ENCODE measurements at regions not wholly inside any gene's neighbourhood (a gene's known extent, or its start where the extent isn't known, plus 50 kb on each side); places are given as distances from the start of the nearest gene placed in this dataset.
"Not testable (repeated sequence)": the region's sequence is repeated elsewhere in the genome, so short reads cannot be mapped to it uniquely, and the experiment has no call there.

DNA sequence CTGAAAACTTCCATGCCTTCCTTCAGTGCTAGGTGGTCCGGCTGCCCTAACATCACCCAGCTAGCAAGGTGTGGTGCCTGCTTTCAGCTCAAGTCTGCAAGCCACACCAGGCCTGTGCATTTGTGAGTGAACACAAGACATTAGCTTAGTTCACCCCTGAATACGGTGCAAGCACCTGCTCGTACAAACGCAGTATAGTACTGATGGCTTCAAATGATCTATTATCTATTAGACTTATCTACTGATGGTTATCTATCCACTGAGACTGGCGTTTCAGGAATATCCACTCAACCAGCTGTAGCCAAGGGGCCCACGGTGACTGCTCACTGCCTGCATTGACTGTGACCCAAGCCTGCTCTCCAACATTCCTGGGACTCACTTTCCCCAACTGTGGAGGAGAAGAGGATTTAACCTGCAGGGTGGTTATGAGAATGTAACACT lies 155.9 kb downstream of the SHOX start:
- DNase-seq: no peak

DNA sequence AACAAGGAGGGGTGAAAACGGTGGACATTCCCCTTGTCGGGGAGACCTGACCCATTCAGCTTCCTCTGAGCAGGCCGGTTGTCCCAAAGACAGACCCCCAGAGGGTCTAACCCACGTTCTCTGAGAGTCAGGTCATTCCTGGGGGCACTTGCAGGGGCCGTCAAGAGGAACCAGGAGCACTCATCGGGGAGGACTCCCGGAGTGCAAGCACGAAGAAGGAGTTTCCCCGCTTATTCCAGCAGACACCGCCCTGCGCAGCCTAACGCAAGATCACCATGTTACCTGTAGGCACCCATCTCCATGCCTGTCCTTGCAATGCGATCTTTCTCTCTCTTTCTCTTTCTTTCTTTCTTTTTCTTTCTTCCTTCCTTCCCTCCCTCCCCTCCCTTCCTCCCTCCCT lies 154.2 kb downstream of the SHOX start:
- DNase-seq: no peak

DNA sequence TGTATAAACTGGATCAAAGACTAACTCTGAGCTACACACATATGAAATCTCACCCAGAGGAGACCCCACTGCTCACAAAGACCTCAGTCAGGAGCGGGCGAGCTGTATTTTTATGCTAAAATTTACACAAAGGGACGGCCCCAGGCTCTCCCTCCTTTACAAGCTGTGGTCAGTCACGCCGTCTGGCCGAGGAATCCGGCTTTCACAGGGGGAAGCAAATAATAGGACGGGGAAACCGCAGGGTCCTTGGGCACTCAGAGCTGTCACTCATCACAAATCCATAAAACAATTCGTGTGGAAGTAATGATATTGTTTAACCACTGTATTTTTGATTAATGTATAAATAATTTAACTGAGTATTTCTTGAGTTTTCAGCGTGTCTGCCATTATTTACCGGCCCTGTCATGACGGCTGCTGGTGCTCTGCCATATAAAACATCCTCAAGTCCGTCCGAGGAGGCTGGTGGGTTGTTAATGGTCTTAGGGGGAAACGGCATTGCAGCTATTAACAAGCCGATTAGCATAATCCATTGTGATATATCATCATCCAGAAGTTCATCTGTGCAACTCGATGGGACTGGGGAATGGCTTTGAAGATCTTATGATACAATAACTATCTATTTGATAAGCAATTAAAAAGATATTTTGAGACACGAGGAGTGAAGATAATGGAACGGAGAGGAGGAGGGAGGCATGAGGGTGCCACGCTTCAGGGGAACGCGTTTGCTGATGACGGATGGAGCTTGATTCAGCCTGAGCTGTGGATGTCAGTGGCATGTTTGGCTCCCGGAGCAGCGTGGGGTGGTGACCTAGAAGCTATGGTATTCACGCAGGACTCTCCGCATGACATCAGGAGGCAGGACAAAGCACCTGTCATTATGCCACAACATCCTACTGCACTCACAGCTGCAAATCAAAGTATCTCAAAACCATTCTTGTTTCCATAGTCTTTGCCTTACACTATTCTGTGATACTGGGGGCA lies 150.9 kb downstream of the SHOX start:
- DNase-seq: no peak

DNA sequence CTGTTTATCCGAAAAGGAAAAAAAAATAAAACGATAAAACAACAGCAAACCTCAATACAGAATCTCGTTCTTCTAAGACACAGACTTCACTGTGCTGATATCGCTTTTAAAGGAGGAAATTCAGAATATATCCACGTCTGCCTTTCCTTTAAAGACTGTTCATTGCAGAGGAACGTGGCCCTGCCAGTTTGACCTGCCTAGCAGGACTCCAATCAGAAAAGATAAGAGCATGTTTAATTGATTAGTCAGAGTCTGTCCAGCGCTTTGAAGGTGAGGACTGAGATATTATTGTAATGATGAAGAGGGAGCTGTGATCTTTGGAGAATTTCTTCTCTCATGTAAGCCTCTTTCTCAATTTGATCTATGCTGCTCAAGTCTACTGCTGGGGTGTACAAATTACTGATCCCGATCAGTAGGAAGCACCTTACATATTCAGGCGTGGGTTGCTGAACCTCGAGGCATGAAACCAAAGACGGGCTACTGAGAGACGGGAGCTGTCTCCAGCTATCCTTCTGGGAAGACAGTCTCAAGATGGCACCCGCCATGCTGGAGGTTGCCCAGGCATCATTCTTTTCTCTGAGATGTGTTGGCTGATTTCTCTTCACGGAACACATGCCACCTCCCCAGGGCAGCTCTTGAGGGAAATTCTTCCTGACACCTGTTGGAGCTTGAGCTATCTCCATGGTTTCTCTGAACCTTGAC lies 146.1 kb downstream of the SHOX start:
- no peak for DNase-seq

DNA sequence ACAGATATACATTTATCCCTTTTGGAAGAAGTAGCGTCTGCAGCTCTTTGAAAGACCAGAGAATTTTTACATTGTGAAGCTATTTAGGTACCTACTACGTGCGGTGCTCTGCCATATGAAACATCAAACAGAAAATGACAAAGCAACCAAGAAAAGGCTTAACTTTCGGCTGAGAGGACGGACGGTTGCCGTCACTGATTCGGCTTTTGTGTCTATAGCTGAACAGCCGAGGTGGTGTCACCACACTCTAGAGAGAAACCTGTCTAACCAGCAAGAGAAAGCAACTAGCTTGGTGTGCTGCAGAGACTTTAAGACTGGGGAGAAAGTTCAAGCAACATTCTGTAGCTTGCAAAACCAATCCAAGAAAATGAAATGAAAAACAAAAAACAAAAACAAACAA lies 145.5 kb downstream of the SHOX start:
- DNase-seq: no peak

DNA sequence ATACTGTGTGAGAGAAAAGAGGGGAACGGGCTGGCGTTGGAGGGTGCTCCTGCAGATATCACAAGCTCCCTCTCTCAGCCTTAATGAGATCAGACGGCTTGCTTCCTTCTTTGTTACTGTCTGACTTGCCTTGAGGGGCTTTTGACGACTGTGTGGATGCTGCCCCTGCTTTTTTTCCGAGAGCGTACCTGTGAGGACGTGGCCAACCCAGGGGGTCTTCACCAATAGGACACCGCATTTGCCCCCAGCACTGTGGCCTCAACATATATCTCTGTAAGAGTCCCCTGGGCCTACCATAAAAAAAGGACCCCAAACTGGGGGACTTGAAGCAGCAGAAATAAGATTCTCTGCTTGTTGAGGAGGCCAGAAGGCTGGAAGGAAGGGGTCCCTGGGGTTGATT lies 143.9 kb downstream of the SHOX start:
- DNase-seq: no peak

DNA sequence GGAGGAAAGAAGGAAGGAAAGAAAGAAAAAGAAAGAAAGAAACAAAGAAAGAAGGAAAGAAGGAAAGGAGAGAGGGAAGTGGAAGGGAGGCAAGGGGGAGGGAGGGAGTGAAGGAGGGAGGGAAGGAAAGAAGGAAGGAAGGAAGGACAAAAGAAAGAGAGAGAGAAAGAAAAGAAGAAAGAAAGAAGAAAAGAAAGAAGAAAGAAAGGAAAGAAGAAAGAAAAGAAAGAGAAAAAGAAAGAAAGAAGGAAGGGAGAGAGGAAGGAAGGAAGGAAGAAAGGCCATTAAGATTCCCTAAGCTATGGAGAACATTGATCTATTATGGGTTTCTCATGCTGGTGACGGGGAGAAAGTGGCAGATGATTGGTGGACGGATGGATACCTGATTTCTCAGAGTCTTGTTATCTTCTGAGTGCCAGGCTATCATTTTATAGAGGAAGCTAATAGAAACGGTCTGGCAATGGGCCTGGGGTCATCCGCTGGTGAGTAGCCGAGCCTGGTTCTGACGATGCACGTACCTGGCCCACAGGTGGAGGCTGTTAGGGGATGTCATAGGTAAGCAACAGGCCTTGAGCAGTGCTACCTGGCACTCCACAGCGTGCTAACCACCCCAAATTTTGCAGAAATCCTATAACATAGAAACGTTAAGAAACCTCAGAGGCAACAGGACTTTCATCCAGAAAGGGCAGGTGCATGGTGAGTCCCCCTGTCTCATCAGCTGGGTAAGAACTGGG lies 142.9 kb downstream of the SHOX start:
- DNase-seq: no peak

DNA sequence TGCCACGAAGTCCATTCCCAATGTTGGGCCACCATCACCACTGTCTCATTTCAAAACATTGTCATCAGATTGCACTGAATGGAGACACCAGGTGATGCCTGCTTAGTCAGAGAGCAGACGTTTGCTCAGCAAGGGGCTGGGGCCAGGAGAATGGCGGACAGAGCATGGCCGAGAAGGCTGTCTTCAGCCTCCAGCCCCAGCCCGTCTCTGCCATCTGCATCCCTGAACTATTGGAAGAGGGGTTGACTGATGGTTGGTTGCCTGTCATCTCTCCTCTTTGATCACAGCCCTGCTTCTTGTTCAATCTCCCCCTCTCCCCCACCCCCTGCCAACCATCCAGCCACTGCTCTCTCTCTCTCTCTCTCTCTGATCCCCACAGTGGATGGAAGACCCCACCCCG lies 140.9 kb downstream of the SHOX start:
- DNase-seq: no peak

DNA sequence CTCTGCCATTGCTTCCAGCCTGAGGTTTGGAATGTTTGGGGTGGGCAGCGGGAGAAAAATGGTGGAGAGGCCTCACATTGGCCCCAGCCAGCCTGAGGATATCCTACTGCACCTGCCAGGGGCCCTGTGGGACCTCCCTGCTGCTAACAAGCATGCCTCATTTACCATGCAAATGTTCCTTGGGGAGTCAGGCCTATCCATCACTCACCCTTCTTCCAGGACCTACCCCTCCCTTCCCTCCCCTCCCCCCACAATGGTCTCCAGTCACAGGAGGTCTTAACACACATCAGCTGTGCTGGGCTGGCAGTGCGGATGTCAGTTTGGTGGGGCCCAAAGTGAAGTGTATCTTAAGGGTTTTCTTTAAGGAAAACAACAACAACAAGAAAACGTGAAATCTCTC lies 139.2 kb downstream of the SHOX start:
- no peak for DNase-seq

DNA sequence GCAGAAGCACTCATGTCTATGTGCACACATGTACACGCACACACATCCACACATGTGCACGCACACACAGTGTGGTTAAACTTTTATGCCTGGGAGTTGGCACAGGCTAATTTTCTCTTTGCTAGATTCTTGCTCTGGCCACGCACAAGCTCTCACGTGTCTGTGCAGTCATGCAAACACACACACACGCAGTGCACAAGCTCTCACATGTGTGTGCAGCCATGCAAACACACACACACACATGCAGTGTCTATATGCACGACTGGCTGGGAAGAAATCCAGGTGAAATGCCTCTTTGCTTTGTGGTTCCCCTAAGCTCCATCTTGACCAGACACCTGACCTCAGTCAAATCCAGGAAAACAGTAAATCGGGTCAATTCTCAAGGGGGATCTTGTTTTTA lies 138.0 kb downstream of the SHOX start:
- no peak for DNase-seq

DNA sequence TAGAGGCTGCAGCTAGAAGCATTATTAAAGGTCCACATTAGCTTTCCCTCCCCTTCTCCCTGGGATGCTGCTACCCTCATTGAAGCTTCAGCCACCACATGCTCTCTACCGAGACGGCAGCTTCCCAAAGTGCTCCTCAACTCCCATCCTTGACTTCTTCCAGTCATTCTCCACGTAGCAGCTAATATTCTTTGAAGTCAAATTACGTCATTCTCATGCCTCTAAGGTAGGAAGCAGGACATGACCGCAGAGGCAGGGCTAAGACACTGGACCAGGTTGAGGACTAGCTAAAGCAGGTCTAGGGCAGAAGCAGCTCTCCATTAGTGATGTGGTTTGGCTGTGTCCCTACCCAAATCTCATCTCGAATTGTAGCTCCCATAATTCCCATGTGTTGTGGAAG lies 128.3 kb downstream of the SHOX start:
- DNase-seq: no peak

DNA sequence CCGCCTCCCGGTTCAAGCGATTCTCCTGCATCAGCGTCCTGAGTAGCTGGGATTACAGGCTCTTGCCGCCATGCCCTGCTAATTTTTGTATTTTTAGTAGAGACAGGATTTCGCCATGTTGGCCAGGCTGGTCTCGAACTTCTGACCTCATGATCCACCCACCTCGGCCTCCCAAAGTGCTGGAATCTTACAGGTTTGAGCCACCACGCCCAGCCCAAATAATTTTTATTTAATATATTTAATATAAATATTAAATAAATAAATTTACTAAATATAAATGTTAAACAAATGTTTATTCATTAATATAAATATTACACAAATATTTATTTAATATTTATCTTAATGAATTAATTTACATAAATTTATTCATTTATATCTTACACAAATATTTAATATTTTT lies 120.2 kb downstream of the SHOX start:
- DNase-seq: no peak

DNA sequence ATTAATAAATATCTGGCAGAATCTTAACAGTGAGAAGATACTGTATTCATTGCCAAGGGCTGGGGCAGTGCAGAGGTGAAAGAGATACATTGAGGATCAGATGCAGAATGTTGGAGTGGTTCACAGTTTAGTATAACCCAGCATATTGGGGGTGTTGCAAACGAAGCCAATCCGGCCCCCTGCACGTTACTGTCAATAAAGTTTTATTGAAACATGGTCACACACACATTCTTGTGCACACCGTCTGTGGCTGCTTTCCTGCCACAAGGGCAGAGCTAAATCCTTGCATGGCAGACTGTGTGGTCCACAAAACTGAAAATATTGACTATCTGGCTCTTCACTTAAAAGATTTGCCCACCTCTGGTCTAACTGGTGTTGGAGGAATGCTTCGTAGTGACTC lies 119.7 kb downstream of the SHOX start:
- DNase-seq: no peak

DNA sequence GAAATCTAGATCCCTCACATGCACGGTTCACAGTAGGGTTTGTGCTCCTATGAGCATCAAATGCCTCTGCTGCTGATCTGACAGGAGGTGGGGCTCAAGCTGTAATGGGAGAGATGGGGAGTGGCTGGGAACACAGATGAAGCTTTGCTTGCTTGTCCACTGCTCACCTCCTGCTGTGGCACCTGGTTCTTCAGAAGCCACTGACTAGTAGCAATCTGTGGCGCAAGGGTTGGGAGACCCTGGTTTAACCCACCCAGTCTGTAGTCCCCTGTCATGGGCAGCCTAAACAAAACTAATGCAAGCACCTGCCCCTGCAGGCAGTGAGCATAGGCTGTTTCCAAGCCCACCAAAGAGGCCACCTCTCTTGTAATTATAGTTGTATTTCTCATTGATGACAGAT lies 116.6 kb downstream of the SHOX start:
- no peak for DNase-seq

DNA sequence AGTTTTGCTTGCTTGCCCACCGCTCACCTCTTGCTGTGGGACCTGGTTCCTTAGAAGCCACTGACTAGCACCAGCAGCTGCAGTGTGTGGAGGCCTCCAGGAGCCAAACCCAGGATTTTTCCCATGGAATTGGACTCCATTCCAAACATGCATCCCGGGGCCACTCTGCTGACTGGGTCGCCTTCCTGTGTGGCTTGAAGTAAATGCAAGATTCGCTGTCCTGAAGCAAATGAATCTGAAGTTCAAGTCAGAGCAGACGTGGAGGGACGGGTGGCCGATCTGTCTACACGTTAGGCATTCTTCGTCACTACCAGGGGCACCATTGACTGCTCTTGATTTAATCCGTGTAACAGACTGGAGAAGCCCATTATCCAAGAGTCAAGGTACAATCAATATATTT lies 109.0 kb downstream of the SHOX start:
- DNase-seq: no peak

DNA sequence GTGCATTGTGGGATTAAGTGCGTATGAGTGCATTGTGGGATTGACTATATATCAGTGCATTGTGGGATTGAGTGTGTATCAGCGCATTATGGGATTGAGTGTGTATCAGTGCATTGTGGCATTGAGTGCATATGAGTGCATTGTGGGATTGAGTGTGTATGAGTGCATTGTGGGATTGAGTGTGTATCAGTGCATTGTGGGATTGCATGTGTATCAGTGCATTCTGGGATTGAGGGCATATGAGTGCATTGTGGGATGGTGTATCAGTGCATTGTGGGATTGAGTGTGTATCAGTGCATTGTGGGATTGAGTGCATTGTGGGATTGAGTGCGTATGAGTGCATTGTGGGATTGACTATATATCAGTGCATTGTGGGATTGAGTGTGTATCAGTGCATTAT lies 106.4 kb downstream of the SHOX start:
- DNase-seq: not testable (repeated sequence)

DNA sequence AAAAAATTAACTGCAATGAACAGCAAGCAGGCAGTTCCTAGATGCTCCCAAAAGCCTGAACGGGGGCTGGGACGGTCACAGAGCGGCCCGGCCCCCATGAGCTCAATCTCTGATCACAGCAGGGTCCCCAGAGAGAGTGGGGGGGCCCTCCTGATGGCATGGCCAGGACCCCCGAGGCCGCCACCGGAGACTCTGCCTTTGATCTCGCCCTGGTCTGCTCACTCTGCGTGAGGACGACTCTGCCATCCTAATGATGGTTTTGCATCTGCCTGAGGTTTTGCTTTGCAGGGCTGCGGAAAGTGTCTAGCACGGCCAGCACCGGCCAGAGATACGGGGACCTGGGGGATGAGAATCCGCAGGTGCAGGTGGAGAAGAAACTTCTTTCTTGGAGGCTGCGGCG lies 103.8 kb downstream of the SHOX start:
- DNase-seq: no peak

DNA sequence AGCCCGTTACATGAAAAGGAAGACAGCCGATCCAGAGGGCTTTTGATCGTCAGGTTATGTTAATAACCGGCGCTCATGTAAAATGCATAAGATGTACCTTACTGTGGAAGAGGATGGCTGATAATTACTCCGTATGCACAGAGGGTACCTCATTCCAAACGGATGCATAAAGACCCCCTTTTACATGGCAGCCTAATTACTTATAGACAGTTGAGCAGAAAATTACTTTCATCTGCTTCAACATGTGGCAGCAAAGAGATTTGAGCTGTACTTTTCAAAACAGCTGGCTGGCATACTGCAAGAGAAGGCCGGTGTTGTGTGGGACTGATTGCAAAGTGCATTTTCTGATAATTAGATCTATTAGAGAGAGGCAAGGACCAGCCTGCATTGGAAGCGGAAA lies 103.4 kb downstream of the SHOX start:
- no peak for DNase-seq

DNA sequence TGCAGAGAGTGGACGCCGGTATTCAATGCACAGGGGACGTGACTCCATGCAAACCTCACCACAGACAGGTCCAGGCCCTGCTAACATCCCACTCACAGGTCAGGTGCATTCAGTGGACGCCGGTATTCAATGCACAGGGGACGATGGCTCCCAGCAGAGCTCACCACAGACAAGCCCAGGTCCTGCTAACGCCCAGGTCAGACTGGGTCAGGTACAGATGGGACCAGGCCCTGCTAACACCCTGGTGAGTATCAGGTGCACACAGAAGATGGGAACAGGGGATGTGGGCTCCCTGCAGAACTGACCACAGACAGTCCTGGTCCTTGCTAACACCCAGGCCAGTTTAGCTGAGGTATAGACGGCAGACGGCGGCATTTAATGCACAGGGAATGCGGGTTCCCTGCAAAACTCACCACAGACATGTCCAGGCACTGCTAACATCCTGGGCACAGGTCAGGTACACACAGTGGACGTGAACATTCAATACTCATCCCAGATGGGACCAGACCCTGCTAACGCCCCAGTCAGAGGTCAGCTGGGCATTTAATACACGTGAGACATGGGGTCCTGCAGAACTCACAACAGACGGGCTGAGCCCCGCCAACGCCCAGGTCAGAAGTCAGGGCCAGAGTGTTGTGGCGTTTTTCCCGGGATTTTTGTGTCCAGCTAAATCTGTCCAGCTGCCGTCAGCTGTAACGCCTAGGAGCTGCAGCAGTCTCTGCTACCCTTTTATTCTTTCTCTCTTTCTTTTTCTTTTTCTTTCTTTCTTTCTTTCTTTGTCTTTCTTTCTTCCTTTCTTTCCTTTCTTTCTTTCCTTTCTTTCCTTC lies 99.2 kb downstream of the SHOX start:
- no peak for DNase-seq

DNA sequence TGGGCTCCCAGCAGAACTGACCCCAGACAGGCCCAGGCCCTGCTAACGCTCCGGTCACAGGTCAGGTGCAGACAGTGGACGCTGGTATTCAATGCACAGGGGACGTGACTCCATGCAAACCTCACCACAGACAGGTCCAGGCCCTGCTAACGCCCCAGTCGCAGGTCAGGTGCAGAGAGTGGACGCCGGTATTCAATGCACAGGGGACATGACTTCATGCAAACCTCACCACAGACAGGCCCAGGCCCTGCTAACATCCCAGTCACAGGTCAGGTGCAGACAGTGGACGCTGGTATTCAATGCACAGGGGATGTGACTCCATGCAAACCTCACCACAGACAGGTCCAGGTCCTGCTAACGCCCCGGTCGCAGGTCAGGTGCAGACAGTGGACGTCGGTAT lies 98.5 kb downstream of the SHOX start:
- not testable (repeated sequence) for DNase-seq

DNA sequence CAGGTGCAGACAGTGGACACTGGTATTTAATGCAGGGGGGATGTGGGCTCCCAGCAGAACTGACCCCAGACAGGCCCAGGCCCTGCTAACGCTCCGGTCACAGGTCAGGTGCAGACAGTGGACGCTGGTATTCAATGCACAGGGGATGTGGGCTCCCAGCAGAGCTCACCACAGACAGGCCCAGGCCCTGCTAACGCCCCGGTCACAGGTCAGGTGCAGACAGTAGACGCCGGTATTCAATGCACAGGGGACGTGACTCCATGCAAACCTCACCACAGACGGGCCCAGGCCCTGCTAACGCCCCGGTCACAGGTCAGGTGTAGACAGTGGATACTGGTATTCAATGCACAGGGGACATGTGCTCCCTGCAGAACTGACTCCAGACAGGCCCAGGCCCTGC lies 98.0 kb downstream of the SHOX start:
- DNase-seq: not testable (repeated sequence)

DNA sequence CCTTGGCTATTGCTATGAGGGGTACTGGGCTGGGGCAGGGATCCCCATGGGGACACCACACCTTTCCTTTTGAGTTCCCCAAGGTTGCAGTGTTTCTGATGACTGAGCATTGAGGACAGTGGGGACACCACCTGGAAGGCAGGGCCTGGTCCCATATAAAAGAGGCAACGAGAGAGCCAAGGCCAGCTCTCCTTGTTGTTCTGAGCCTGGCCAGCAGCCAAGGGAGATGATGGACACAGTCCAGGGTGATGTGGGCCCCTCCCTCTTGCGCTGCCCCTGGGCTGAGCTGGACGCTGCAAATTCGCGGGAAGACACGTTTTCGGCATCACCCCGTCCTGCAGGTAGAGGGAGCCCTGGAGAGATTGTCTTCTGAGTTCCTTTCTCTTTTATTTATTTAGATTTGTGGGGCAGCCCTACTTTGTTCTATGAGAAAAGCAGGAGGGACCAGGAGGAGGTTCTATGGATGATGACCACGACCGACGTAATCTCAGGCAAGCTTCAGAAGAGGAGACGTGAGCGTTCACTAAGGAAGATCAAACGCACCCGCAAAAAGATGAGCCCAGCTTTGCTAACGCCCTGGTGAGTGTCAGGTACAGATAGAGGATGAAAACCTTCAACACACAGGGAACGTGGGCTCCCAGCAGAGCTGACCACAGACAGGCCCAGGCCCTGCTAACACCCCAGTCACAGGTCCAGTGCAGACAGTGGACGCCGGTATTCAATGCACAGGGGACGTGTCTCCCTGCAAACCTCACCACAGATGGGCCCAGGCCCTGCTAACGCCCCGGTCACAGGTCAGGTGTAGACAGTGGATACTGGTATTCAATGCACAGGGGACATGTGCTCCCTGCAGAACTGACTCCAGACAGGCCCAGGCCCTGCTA lies 97.4 kb downstream of the SHOX start:
- no peak for DNase-seq

Measured in NCI-H1092 (cell line).